Middle frontal gyrus (tissue), 1 donor: ENCODE measurements at regions not wholly inside any gene's neighbourhood (a gene's known extent, or its start where the extent isn't known, plus 50 kb on each side); places are given as distances from the start of the nearest gene placed in this dataset.
"Not testable (repeated sequence)": the region's sequence is repeated elsewhere in the genome, so short reads cannot be mapped to it uniquely, and the experiment has no call there.

Source experiments
- DNase-seq: peaks from one replicate; pipeline ENCODE4 v3.0.0-alpha.2; 2015; ENCODE audit warnings: low spot score; ENCODE audit errors: extremely low spot score

- no peak for DNase-seq
Measured at GRCh38 chr4:17018013-17018412, 119.6 kb upstream of the LDB2 start.

GRCh38 chr4:17013382-17014006, 115.0 kb upstream of the LDB2 start:
- DNase-seq = no peak

GRCh38 chr4:17012451-17012850, 114.0 kb upstream of the LDB2 start:
- no peak for DNase-seq

- DNase-seq = no peak
Measured at GRCh38 chr4:17010426-17011087, 112.1 kb upstream of the LDB2 start.

GRCh38 chr4:17009871-17010367, 111.5 kb upstream of the LDB2 start:
- DNase-seq = no peak

- no peak for DNase-seq
Measured at GRCh38 chr4:17008834-17009345, 110.4 kb upstream of the LDB2 start.

GRCh38 chr4:17003606-17004392, 105.4 kb upstream of the LDB2 start:
- not testable (repeated sequence) for DNase-seq

- no peak for DNase-seq
Measured at GRCh38 chr4:16995451-16995850, 97.0 kb upstream of the LDB2 start.

GRCh38 chr4:16993956-16994840, 95.8 kb upstream of the LDB2 start:
- no peak for DNase-seq

- no peak for DNase-seq
Measured at GRCh38 chr4:16992566-16993225, 94.3 kb upstream of the LDB2 start.

- no peak for DNase-seq
Measured at GRCh38 chr4:16991450-16991849, 93.0 kb upstream of the LDB2 start.

- DNase-seq = no peak
Measured at GRCh38 chr4:16989371-16989770, 90.9 kb upstream of the LDB2 start.

GRCh38 chr4:16988814-16989213, 90.4 kb upstream of the LDB2 start:
- DNase-seq = no peak

GRCh38 chr4:16977081-16977480, 78.6 kb upstream of the LDB2 start:
- no peak for DNase-seq

GRCh38 chr4:16969696-16970135, 71.3 kb upstream of the LDB2 start:
- DNase-seq = no peak

GRCh38 chr4:16967722-16968121, 69.3 kb upstream of the LDB2 start:
- DNase-seq = no peak

- DNase-seq = no peak
Measured at GRCh38 chr4:16959305-16959704, 60.9 kb upstream of the LDB2 start.

GRCh38 chr4:16952896-16953630, 54.6 kb upstream of the LDB2 start:
- no peak for DNase-seq

GRCh38 chr4:16952462-16952871, 54.0 kb upstream of the LDB2 start:
- DNase-seq = no peak
